Osteoblast (primary cell): ENCODE measurements at regions not wholly inside any gene's neighbourhood (a gene's known extent, or its start where the extent isn't known, plus 50 kb on each side); places are given as distances from the start of the nearest gene placed in this dataset.

ENCODE experiments used
- DNase-seq: peaks from one replicate; pipeline ENCODE4 v3.0.0; 2011; ENCODE audit warnings: low spot score, mixed read lengths; ENCODE audit not compliant: insufficient read length; ENCODE audit errors: missing footprints
- H2AFZ ChIP-seq: 2 replicates; pipeline ENCODE4 v1.6.0; 2011; ENCODE audit warnings: mild to moderate bottlenecking, low read length
- H3K27ac ChIP-seq: 2 replicates; pipeline ENCODE4 v1.5.1; 2011; ENCODE audit warnings: mild to moderate bottlenecking, low read depth, low read length, moderate library complexity
- H3K27me3 ChIP-seq: 2 replicates; pipeline ENCODE4 v1.6.0; 2012; ENCODE audit warnings: mild to moderate bottlenecking, control low read depth, inconsistent platforms, low read length, moderate library complexity; ENCODE audit not compliant: insufficient read depth
- H3K36me3 ChIP-seq: 2 replicates; pipeline ENCODE4 v1.5.1; 2011; ENCODE audit warnings: mild to moderate bottlenecking, low read length, control low read depth, moderate library complexity; ENCODE audit not compliant: insufficient read depth
- H3K4me1 ChIP-seq: 2 replicates; pipeline ENCODE4 v1.5.1; 2011; ENCODE audit warnings: mild to moderate bottlenecking, low read length, control low read depth, moderate library complexity; ENCODE audit not compliant: insufficient read depth
- H3K4me2 ChIP-seq: 2 replicates; pipeline ENCODE4 v1.6.0; 2011; ENCODE audit warnings: mild to moderate bottlenecking, low read length; ENCODE audit not compliant: insufficient read depth
- H3K4me3 ChIP-seq: fragments of 200-600 bp; sonication (generic); 3 replicates; pipeline ENCODE4 v1.5.1; 2012; ENCODE audit warnings: mild to moderate bottlenecking, low read length, inconsistent platforms; ENCODE audit not compliant: insufficient read depth
- H3K79me2 ChIP-seq: 2 replicates; pipeline ENCODE4 v1.6.0; 2012; ENCODE audit warnings: mild to moderate bottlenecking, low read length, control low read depth, inconsistent platforms; ENCODE audit not compliant: insufficient read depth
- H3K9me3 ChIP-seq: 2 replicates; pipeline ENCODE4 v1.5.1; 2011; ENCODE audit warnings: low read depth, low read length, control low read depth
- H4K20me1 ChIP-seq: 2 replicates; pipeline ENCODE4 v1.6.0; 2012; ENCODE audit warnings: mild to moderate bottlenecking, low read length, control low read depth; ENCODE audit not compliant: insufficient read depth
- TF ChIP-seq, protein P1 (sequence below): IDR thresholded peaks from 2 replicates; pipeline ENCODE4 v1.5.1; 2011; ENCODE audit warnings: mild to moderate bottlenecking, low read depth, low read length, moderate library complexity; ENCODE audit errors: extremely low read depth

DNA sequence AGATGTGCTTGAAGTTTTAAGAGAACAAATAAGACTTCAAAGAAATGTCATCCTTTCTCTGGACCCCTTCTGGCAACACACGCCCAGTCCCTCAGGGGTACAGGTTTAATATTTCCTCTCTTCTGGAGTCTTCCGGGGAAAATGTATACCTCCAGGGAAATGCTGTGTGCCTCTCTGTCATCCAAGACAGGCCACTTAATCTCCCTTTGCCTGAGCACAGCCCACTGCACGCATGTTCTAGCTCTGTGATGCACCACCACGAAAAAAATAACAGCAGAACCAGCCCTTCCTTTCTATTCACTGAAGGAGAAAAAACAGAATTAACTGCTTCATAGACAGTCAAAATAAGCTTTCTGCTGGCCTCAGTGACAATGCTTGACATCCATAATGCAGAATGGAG is 140.1 kb downstream of the RBFOX3 start:
- H3K36me3 ChIP-seq: no peaks in the 10 kb centered on the region
- no peak overlapping the region for H2AFZ ChIP-seq
- no peaks in the 10 kb centered on the region for H3K27me3 ChIP-seq
- no peak overlapping the region for H3K4me3 ChIP-seq
- H3K9me3 ChIP-seq: no peaks in the 10 kb centered on the region
- TF ChIP-seq, protein P1, sequence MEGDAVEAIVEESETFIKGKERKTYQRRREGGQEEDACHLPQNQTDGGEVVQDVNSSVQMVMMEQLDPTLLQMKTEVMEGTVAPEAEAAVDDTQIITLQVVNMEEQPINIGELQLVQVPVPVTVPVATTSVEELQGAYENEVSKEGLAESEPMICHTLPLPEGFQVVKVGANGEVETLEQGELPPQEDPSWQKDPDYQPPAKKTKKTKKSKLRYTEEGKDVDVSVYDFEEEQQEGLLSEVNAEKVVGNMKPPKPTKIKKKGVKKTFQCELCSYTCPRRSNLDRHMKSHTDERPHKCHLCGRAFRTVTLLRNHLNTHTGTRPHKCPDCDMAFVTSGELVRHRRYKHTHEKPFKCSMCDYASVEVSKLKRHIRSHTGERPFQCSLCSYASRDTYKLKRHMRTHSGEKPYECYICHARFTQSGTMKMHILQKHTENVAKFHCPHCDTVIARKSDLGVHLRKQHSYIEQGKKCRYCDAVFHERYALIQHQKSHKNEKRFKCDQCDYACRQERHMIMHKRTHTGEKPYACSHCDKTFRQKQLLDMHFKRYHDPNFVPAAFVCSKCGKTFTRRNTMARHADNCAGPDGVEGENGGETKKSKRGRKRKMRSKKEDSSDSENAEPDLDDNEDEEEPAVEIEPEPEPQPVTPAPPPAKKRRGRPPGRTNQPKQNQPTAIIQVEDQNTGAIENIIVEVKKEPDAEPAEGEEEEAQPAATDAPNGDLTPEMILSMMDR: no peak
- no peaks in the 10 kb centered on the region for H3K79me2 ChIP-seq
- H4K20me1 ChIP-seq: no peaks in the 10 kb centered on the region
- no peak for DNase-seq
- no peak overlapping the region for H3K4me2 ChIP-seq
- no peaks in the 10 kb centered on the region for H3K4me1 ChIP-seq
- no peak overlapping the region for H3K27ac ChIP-seq

DNA sequence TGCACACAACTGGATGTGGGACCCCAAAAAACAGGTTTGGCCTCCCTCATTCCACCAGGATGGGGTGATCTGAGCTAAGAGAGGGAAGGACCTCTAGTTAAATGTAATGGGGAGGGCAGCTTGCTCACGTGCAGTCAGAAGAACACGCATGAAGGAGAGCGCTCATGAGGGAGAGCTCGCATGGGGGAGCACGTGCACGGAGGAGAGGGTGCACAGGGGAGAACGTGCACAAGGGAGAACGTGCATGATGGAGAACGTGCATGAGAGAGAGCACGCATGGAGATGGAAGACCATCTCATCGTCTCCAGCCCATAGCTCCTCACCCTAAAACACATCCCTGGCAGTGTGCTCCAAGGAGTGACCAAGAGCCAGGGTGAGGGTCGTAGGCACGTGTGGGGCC is 141.2 kb downstream of the RBFOX3 start:
- Histone ChIP-seq H3K4me2 (no peak overlapping the region), H3K27ac (no peak overlapping the region), H4K20me1 (no peaks in the 10 kb centered on the region), H2AFZ (no peak overlapping the region), H3K36me3 (no peaks in the 10 kb centered on the region), H3K4me3 (no peak overlapping the region), H3K79me2 (no peaks in the 10 kb centered on the region), H3K27me3 (peaks cover 6% of the 10 kb centered on the region), H3K4me1 (no peaks in the 10 kb centered on the region), H3K9me3 (no peaks in the 10 kb centered on the region)
- TF ChIP-seq, protein P1: no peak
- DNase-seq: no peak

DNA sequence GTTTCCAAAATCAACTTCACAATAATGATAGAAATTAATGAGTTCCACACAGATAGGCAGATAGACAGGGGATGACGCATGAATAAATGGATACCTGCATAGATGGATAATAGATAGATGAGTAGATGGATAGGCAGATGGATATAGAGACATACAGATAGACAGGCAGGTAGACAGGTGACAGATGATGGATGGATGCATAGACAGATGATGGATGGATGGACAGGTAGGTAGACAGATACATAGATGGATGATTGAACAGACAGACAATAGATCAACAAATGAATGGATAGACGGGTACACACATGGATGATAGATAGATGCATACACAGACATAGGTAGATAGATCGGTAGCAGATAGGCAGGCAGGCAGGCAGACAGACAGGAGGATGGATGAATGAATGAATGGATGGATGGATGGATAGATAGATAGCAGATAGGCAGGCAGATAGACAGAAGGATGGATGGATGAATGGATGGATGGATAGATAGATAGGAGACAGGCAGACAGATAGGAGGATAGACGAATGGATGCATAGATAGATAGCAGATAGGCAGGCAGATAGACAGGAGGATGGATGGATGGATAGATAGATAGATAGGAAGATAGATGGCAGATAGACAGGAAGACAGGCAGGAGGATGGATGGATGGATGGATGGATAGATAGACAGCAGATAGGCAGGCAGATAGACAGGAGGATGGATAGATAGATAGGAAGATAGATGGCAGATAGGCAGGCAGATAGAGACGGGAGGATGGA is 142.5 kb downstream of the RBFOX3 start:
- H3K4me3 ChIP-seq: no peak overlapping the region
- TF ChIP-seq, protein P1: no peak
- H3K27me3 ChIP-seq: peaks cover 6% of the 10 kb centered on the region
- H3K4me2 ChIP-seq: no peak overlapping the region
- DNase-seq: no peak
- no peaks in the 10 kb centered on the region for H3K36me3 ChIP-seq
- H4K20me1 ChIP-seq: no peaks in the 10 kb centered on the region
- no peaks in the 10 kb centered on the region for H3K4me1 ChIP-seq
- no peak overlapping the region for H3K27ac ChIP-seq
- H3K79me2 ChIP-seq: no peaks in the 10 kb centered on the region
- no peaks in the 10 kb centered on the region for H3K9me3 ChIP-seq
- no peak overlapping the region for H2AFZ ChIP-seq

DNA sequence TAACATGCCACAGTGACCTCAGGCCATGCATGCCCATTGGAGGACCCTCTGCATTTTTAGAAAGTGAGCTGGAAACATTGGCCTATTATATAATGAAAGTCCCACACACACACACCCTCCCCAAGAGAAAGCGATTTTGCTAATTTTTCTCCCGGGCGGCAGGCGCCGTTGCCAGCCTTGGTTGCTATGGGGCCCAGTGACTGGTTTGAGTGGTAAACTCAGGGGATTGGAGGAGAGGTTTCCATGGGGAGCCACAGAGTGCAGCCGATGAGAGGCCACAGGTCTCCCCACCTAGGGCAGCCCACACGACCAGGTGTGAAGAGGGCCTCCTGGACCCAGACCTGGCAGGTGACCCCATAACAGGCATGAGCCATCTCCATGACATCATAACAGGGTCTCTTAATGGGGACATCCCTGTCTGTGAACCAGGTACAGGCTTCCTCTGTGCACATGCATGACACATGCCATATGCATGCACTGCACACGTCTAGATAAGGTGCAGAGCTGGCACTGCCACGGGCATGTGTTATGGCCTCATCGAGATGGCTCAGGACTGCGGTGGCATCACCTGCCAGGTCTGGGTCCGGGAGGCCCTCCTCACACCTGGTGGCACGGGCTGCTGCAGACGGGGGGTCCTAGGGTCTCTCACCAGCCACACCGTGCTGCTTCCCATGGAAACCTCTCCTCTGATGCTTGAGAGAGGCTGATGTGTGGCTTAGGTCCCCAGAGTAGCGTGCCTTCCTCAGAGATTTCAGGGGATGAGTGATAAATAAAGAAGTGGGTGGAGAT is 144.1 kb downstream of the RBFOX3 start:
- no peaks in the 10 kb centered on the region for H3K4me1 ChIP-seq
- no peak for DNase-seq
- H3K27ac ChIP-seq: no peak overlapping the region
- H3K4me2 ChIP-seq: no peak overlapping the region
- no peaks in the 10 kb centered on the region for H3K79me2 ChIP-seq
- no peak overlapping the region for H3K4me3 ChIP-seq
- H3K27me3 ChIP-seq: peaks cover 6% of the 10 kb centered on the region
- no peaks in the 10 kb centered on the region for H3K36me3 ChIP-seq
- TF ChIP-seq, protein P1: no peak
- no peaks in the 10 kb centered on the region for H4K20me1 ChIP-seq
- H2AFZ ChIP-seq: no peak overlapping the region
- H3K9me3 ChIP-seq: no peaks in the 10 kb centered on the region
